ENCODE measurements at regions not wholly inside any gene's neighbourhood (a gene's known extent, or its start where the extent isn't known, plus 50 kb on each side); places are given as distances from the start of the nearest gene placed in this dataset.

GRCh38 chr11:70886676-70887541, 365.5 kb downstream of the SHANK2 start:
- TF ChIP-seq CEBPB (IDR thresholded peaks at IDR 0.05) (no peak), USF1 (IDR thresholded peaks at IDR 0.05) (no peak), NFIC (IDR thresholded peaks at IDR 0.05) (no peak), EP300 (IDR thresholded peaks at IDR 0.05; ENCODE audit: borderline replicate concordance) (no peak), YY1 (IDR thresholded peaks at IDR 0.05; ENCODE audit: low read depth) (no peak), TEAD4 (IDR thresholded peaks at IDR 0.05) (no peak), EGR1 (IDR thresholded peaks at IDR 0.05) (no peak), REST (IDR thresholded peaks at IDR 0.05; ENCODE audit: low read depth) (no peak), CREB1 (IDR thresholded peaks at IDR 0.05; ENCODE audit: low read depth) (no peak)

- TF ChIP-seq MAX (IDR thresholded peaks at IDR 0.05) (no peak), NFIC (IDR thresholded peaks at IDR 0.05) (no peak)
These were observed 364.9 kb downstream of the SHANK2 start for GRCh38 chr11:70887542-70887827.

GRCh38 chr11:70888061-70888460, 364.3 kb downstream of the SHANK2 start:
- TF ChIP-seq FOXM1 (IDR thresholded peaks at IDR 0.05; ENCODE audit: borderline replicate concordance, low read depth) (no peak), EGR1 (IDR thresholded peaks at IDR 0.05) (no peak), YY1 (IDR thresholded peaks at IDR 0.05; ENCODE audit: low read depth) (no peak), TEAD4 (IDR thresholded peaks at IDR 0.05) (no peak), EP300 (IDR thresholded peaks at IDR 0.05; ENCODE audit: borderline replicate concordance) (no peak), TCF12 (IDR thresholded peaks at IDR 0.05; ENCODE audit: low read depth) (no peak), MAX (IDR thresholded peaks at IDR 0.05) (no peak), CEBPB (IDR thresholded peaks at IDR 0.05) (no peak), TAF1 (IDR thresholded peaks at IDR 0.05; ENCODE audit: low read depth) (no peak), REST (IDR thresholded peaks at IDR 0.05; ENCODE audit: low read depth) (no peak), NFIC (IDR thresholded peaks at IDR 0.05) (no peak), USF1 (IDR thresholded peaks at IDR 0.05) (no peak), CREB1 (IDR thresholded peaks at IDR 0.05; ENCODE audit: low read depth) (no peak)

GRCh38 chr11:70889411-70889810, 363.0 kb downstream of the SHANK2 start:
- TF ChIP-seq TAF1 (IDR thresholded peaks at IDR 0.05; ENCODE audit: low read depth) (no peak), EGR1 (IDR thresholded peaks at IDR 0.05) (no peak), EP300 (IDR thresholded peaks at IDR 0.05; ENCODE audit: borderline replicate concordance) (no peak), CEBPB (IDR thresholded peaks at IDR 0.05) (no peak), REST (IDR thresholded peaks at IDR 0.05; ENCODE audit: low read depth) (no peak), TEAD4 (IDR thresholded peaks at IDR 0.05) (no peak), FOXM1 (IDR thresholded peaks at IDR 0.05; ENCODE audit: borderline replicate concordance, low read depth) (no peak), USF1 (IDR thresholded peaks at IDR 0.05) (no peak), NFIC (IDR thresholded peaks at IDR 0.05) (no peak), TCF12 (IDR thresholded peaks at IDR 0.05; ENCODE audit: low read depth) (no peak), YY1 (IDR thresholded peaks at IDR 0.05; ENCODE audit: low read depth) (no peak)
